Natural killer cell treated with Interleukin-12 subunit alpha and Interleukin-12 subunit beta and Interleukin-15 and Interleukin-18, amount 100 ng/mL, for 72 hours (primary cell): ENCODE measurements at regions not wholly inside any gene's neighbourhood (a gene's known extent, or its start where the extent isn't known, plus 50 kb on each side); places are given as distances from the start of the nearest gene placed in this dataset.
A peak's percentile ranks its signal among the peaks of the same experiment; 100 is the strongest.

Source experiments
- ATAC-seq, 2 donors: fragments of 150-1000 bp; cut with Tn5 transposase in 1 of 2; sonication (Bioruptor Pico), chemical (Tn5 transposase) in 1 of 2; 2 replicates each; pipeline ENCODE4 v1.10.0; 2021
- DNase-seq: peaks from one replicate; pipeline ENCODE4 v3.0.0; 2022; ENCODE audit warnings: low spot score
- H3K27ac Mint-ChIP-seq, 2 donors: 1 replicate in 1 of 2; 2 replicates in 1 of 2; pipeline ENCODE4 v1.8.0; 2022; ENCODE audit warnings: mixed read lengths in 2 of 2, mild to moderate bottlenecking in 1 of 2, moderate library complexity in 1 of 2
- H3K27me3 Mint-ChIP-seq, 2 donors: 1 replicate in 1 of 2; 2 replicates in 1 of 2; pipeline ENCODE4 v1.8.0; 2022; ENCODE audit warnings: mixed read lengths in 2 of 2
- H3K36me3 Mint-ChIP-seq: one replicate; pipeline ENCODE4 v1.8.0; 2022; ENCODE audit warnings: mixed read lengths
- H3K4me1 Mint-ChIP-seq, 2 donors: 1 replicate in 1 of 2; 2 replicates in 1 of 2; pipeline ENCODE4 v1.8.0; 2022; ENCODE audit warnings: low read depth in 2 of 2, mixed read lengths in 2 of 2, mild to moderate bottlenecking in 1 of 2
- H3K4me3 Mint-ChIP-seq: one replicate; pipeline ENCODE4 v1.8.0; 2022; ENCODE audit warnings: mixed read lengths
- H3K9me3 Mint-ChIP-seq: 2 replicates; pipeline ENCODE4 v1.8.0; 2022; ENCODE audit warnings: mixed read lengths

DNA sequence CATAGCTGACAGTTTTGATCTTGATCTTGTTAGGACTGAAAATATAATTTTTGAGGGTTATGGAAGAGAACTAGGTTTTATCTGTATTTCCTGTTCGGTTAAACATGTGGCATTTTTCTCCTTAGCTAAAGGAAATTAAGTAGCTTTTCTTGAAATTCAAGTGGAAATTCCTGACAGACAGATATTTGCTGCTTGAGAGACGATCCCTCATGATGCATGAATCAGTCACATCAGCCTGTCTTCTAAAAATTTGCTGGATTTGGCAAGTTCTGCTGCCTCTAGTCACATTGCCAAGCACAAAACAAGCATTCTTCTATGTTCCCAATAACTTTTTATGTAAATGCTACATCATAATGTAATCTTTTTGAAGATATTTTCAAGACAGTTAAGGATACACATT lies 201.8 kb upstream of the ATP5MC3 start:
- ATAC-seq: no peak
- H3K27me3 Mint-ChIP-seq: peaks cover 18 to 30% of the 10 kb centered on the region in 2 donors
- no peak overlapping the region for H3K4me3 Mint-ChIP-seq

DNA sequence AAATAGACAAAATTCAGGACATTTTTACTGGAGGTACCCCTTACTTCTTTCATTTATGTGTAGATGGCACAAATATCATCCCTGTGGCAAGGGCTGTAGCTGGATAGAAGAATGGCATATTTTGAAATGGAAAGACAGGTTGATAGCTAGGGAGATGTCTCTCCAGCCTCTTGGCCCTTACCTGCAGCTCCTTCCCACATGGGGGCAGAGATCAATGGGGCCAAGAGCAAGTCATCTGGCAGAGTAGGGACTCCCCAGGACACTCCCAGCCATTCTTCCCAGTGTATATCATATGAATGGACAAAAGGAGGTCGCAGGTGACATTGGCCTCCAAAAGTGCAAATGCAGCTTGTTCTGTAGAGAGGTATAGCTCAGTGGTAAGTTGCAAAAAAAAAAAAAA lies 192.2 kb upstream of the ATP5MC3 start:
- DNase-seq (no peak), ATAC-seq (no peak)
- H3K9me3 Mint-ChIP-seq: no peaks in the 10 kb centered on the region
- no peaks in the 10 kb centered on the region for H3K36me3 Mint-ChIP-seq
- H3K4me3 Mint-ChIP-seq: no peak overlapping the region
- no peak overlapping the region for H3K27ac Mint-ChIP-seq
- H3K4me1 Mint-ChIP-seq: no peaks in the 10 kb centered on the region
- H3K27me3 Mint-ChIP-seq: peaks cover 15 to 33% of the 10 kb centered on the region in 2 donors

More for the DNA sequence above, 201.8 kb upstream of the ATP5MC3 start:
- Mint-ChIP-seq H3K4me1 (no peaks in the 10 kb centered on the region), H3K27ac (no peak overlapping the region), H3K9me3 (peaks cover 15% of the 10 kb centered on the region), H3K36me3 (peaks cover 16% of the 10 kb centered on the region)
- no peak for DNase-seq

DNA sequence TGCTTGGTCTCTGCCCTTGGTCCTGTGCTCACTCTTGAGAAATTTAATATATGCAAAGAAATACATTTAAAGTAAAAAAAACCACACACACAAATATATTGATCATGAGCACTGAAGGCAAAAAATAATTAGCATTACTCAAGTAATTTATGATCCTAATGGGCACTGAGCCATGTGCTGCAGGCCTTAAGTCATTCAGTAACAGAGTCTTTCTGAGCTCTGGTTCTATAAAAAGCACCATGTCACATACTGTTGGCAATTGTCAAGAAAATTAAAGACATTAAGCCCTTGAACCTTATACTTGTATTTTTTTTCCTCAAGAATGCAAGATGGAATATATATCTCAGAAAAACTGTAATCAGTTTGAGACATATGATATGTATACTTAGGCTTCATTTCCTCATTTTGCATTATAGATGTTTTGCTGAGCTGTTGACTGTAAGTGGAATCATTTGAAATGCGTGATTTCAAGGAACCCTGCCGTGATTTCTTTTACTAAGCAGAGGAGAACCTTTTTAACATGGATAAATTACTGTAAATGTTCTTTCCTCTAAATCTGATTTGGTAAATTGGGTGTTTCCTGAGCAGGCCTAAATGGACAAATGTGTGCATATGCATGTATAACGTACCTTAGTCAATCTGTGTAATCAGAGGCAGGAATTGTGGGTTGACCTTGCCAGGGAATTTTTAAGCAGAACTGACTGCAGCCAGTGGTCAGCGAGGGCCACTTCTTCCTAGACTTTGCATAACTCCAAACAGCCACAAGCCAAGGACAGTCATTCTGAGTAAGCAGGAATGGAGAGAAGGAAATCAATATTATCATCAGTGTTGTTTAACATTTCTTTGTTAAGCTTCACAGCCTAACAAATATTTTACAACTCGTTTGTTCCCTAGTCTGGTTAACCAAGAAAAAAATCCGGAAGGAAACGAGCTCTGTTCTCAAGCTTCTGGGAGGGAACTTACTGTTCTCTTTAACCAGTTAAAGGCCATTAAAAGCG lies 191.5 kb upstream of the ATP5MC3 start:
- Mint-ChIP-seq H3K4me3 (no peak overlapping the region), H3K27me3 (peaks cover 14 to 29% of the 10 kb centered on the region in 2 donors), H3K36me3 (no peaks in the 10 kb centered on the region)

DNA sequence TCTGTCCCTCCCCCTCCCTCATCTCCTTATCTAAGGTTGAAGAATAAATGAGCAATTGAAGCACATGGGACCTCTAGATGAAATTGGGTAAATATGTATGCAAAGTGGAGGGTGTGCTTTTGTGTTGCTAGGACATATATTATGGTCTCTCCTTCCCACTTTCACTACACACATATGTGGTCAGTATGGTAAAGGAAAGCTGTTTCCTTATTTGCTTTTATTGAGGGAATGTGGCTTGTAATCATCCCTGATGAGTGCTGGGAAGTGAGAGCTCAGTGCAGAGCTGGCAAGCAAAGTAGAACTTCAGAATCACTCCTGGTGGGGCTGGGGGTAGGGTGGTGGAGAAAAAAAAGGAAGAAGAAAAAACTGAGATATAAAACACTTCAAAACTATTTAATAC lies 189.9 kb upstream of the ATP5MC3 start:
- DNase-seq: no peak
- no peak overlapping the region for H3K27ac Mint-ChIP-seq
- ATAC-seq: no peak
- no peaks in the 10 kb centered on the region for H3K4me1 Mint-ChIP-seq
- H3K4me3 Mint-ChIP-seq: no peak overlapping the region
- H3K9me3 Mint-ChIP-seq: no peaks in the 10 kb centered on the region
- H3K36me3 Mint-ChIP-seq: no peaks in the 10 kb centered on the region
- H3K27me3 Mint-ChIP-seq: peaks cover 8 to 17% of the 10 kb centered on the region in 2 donors

More for the DNA sequence above, 191.5 kb upstream of the ATP5MC3 start:
- no peak overlapping the region for H3K27ac Mint-ChIP-seq
- DNase-seq (no peak), ATAC-seq (no peak)
- H3K4me1 Mint-ChIP-seq: no peaks in the 10 kb centered on the region
- H3K9me3 Mint-ChIP-seq: no peaks in the 10 kb centered on the region

DNA sequence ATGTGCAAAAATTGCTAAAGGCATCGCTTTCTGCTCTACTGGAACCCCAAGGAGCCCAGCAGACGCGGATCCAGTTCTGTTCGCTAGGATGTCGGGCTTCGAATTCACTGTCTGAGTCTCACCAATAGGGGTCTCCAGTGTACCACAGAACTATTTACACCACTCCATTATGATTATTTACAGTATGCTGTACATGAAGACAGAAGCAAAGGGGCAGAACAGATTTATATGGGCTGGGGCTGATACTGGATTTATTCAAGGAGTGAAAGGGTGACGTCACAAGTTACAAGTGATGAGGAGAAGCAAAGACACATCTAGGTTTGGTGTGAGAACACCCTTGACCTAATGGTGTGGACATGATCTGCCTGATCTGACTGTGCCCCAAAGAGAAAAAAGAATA lies 185.3 kb upstream of the ATP5MC3 start:
- DNase-seq (no peak), ATAC-seq (peak in 1 of 2 donors; percentile 65)
- Mint-ChIP-seq H3K4me3 (no peak overlapping the region), H3K9me3 (no peaks in the 10 kb centered on the region), H3K27ac (no peak overlapping the region), H3K36me3 (no peaks in the 10 kb centered on the region), H3K4me1 (no peaks in the 10 kb centered on the region), H3K27me3 (peaks cover 23 to 41% of the 10 kb centered on the region in 2 donors)

DNA sequence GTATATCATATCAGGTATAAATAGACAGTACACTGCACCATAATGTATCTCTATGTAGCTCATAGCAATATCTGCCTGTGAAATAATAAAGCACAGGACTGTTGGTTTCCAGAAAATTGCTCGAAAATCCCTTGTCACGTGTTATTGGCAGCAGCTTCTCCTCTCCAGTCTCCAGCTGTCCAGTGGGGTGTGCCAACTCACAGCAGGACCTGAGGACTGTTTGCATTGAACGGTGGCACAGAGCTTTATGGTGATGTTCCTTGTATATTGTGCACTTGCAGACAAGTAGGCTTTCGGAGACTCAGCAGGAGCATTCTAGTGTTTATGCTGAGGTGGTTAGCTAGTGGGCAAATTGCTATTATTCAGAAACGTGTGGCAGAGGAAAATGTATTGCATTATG lies 182.2 kb upstream of the ATP5MC3 start:
- H3K27me3 Mint-ChIP-seq: peaks cover 27 to 54% of the 10 kb centered on the region in 2 donors
- H3K36me3 Mint-ChIP-seq: no peaks in the 10 kb centered on the region
- H3K4me3 Mint-ChIP-seq: no peak overlapping the region
- DNase-seq (no peak), ATAC-seq (no peak)
- no peaks in the 10 kb centered on the region for H3K9me3 Mint-ChIP-seq
- H3K4me1 Mint-ChIP-seq: no peaks in the 10 kb centered on the region
- no peak overlapping the region for H3K27ac Mint-ChIP-seq

DNA sequence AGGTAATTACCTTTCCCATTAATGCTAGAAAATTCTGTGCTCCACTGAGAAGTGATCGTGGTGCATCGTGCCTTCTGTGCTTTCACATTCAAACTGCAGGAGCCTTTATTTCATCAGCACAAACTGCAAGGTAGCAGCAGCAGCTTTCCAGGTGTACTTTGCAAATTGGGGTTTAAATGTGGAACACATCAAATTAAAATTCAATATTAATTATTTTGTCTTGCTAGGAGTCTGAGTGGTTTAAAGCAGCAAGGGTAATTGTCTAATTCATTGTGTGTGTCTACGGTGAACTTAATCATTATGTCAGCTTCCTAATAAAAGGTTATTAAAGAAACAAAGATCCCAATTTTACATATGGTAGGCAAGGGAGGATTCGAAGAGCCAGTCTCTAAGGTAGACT lies 180.8 kb upstream of the ATP5MC3 start:
- Mint-ChIP-seq H3K4me3 (no peak overlapping the region), H3K27me3 (peaks cover 31 to 66% of the 10 kb centered on the region in 2 donors), H3K27ac (no peak overlapping the region), H3K36me3 (no peaks in the 10 kb centered on the region), H3K4me1 (peaks cover 0 to 5% of the 10 kb centered on the region in 2 donors), H3K9me3 (no peaks in the 10 kb centered on the region)
- DNase-seq: no peak
- no peak for ATAC-seq

DNA sequence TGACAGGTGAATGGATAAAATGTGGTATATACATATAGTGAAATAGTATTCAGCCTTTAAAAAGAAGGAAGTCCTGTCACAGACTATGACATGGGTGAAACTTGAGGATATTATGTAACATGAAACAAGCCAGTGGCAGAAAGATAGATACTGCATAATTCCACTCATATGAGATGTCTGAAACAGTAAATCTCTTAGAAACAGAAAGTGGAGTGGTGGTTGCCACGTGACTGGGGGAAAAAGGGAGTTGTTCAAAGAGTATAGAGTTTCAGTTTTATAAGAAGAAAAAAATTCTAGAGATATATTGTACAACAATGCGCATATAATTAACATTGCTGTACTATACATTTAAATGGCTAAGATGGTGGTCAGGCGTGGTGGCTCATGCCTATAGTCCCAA lies 178.2 kb upstream of the ATP5MC3 start:
- Mint-ChIP-seq H3K9me3 (no peaks in the 10 kb centered on the region), H3K4me3 (no peak overlapping the region)
- no peak for DNase-seq

DNA sequence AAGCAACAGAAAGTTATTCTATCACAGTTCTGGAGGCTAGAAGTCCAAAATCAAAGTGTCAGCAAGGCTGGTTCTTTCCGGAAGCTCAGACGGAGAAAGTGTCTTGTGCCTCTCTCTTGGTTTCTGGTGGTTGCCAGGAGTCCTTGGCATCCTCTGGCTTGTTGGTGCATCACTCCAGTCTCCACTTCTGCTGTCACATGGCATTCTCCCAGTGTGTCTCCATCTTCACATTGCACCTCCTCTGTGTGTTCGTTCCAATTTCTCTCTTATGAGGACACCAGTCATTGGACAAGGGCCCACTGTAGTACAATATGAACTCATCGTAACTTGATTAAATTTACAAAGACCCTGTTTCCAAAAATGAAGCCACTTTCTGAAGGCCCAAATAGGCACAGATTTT lies 175.4 kb upstream of the ATP5MC3 start:
- DNase-seq (no peak), ATAC-seq (no peak)
- H3K4me3 Mint-ChIP-seq: no peak overlapping the region
- H3K27ac Mint-ChIP-seq: no peak overlapping the region
- no peaks in the 10 kb centered on the region for H3K9me3 Mint-ChIP-seq
- H3K36me3 Mint-ChIP-seq: no peaks in the 10 kb centered on the region
- peaks cover 34 to 60% of the 10 kb centered on the region in 2 donors for H3K27me3 Mint-ChIP-seq
- H3K4me1 Mint-ChIP-seq: peaks cover 0 to 5% of the 10 kb centered on the region in 2 donors

More for the DNA sequence above, 178.2 kb upstream of the ATP5MC3 start:
- Mint-ChIP-seq H3K27me3 (peaks cover 28 to 56% of the 10 kb centered on the region in 2 donors), H3K27ac (no peak overlapping the region), H3K36me3 (no peaks in the 10 kb centered on the region), H3K4me1 (peaks cover 0 to 5% of the 10 kb centered on the region in 2 donors)
- ATAC-seq: no peak

DNA sequence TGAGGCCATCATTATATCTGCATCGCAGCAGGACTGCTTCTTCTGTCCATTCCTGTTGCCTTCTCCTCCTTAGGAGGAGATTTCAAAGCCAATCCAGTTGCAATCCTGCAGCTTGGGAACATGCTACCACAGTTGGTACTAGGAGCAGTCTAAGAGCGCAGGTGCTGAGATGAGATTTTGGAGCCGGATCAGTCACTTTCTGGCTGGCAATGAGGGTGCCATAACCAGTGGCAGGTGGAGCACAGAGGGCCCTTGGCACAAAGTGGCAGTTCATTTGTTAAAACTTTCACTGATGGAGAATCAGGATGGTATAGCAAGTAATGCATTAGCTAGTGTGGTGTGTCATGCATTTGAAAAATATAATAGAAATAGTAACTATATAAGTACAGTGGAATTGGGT lies 173.7 kb upstream of the ATP5MC3 start:
- peaks cover 35 to 58% of the 10 kb centered on the region in 2 donors for H3K27me3 Mint-ChIP-seq
- H3K27ac Mint-ChIP-seq: no peak overlapping the region
- no peaks in the 10 kb centered on the region for H3K36me3 Mint-ChIP-seq
- ATAC-seq: no peak
- H3K9me3 Mint-ChIP-seq: no peaks in the 10 kb centered on the region
- peaks cover 0 to 5% of the 10 kb centered on the region in 2 donors for H3K4me1 Mint-ChIP-seq
- DNase-seq: no peak
- H3K4me3 Mint-ChIP-seq: no peak overlapping the region

DNA sequence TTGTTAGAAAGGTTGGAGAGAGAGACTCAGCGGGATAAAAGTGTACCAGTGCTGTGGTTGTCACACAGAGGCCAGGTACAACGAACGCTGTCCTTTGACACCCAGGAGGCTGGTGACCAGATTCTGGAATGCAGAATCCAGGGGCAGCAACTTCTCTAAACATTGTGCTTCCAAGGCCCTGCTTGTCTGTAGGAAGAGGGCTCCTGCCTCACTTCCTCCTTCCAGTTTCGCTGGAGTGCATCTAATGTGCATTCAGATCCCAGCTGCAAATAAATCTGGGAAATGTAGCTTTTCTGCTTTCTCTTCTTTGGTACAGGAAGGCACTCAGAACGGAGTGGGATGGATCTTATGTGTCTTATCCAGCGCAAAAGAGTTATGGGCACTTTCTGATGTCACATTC lies 171.8 kb upstream of the ATP5MC3 start:
- DNase-seq: no peak
- Mint-ChIP-seq H3K36me3 (no peaks in the 10 kb centered on the region), H3K27ac (no peak overlapping the region), H3K4me1 (peaks cover 0 to 5% of the 10 kb centered on the region in 2 donors), H3K4me3 (no peak overlapping the region), H3K9me3 (no peaks in the 10 kb centered on the region), H3K27me3 (peaks cover 40 to 50% of the 10 kb centered on the region in 2 donors)
- no peak for ATAC-seq

DNA sequence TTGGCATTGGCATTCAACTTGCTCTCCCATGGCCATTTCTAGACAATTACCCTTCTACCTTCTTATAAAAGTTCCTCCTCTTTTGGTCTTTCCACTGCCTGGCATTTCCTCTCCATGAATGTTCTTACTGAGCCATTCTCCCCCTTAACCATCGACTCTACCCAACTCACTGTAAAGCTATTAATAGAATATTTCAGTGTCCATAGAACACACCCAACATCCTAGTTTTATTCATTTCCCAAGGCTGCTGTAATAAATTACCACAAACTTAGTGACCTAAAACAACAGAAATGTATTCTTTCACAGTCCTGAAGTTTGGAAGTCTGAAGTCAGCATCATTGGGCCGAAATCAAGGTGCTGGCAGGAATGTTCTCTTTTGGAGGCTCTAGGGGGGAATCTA lies 170.0 kb upstream of the ATP5MC3 start:
- H3K4me1 Mint-ChIP-seq: no peaks in the 10 kb centered on the region
- no peaks in the 10 kb centered on the region for H3K9me3 Mint-ChIP-seq
- H3K27me3 Mint-ChIP-seq: peaks cover 42 to 52% of the 10 kb centered on the region in 2 donors
- ATAC-seq: no peak
- no peak overlapping the region for H3K4me3 Mint-ChIP-seq
- H3K27ac Mint-ChIP-seq: no peak overlapping the region
- H3K36me3 Mint-ChIP-seq: no peaks in the 10 kb centered on the region
- DNase-seq: no peak

DNA sequence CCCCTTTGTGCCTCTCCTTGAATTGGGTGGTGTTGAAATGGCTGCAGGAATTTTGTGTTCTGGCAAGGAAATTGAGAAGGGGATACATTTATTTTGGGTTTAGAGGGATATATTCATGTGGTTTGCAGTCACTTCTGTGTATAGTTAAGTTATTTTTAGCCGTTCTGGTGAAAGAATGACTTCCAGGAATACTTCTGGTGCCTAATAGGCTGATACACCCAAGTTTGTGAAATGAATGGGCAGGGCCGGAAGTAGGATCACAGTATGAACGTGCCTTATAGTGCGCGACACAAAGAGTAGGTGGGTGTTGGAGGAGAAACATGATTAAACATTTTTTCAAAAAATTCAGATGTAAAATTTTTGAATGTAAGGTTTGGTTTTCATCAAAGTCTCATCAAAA lies 168.6 kb upstream of the ATP5MC3 start:
- Mint-ChIP-seq H3K27ac (no peak overlapping the region), H3K4me1 (no peaks in the 10 kb centered on the region), H3K27me3 (peaks cover 43 to 56% of the 10 kb centered on the region in 2 donors), H3K4me3 (no peak overlapping the region), H3K9me3 (no peaks in the 10 kb centered on the region), H3K36me3 (no peaks in the 10 kb centered on the region)
- DNase-seq (no peak), ATAC-seq (no peak)

DNA sequence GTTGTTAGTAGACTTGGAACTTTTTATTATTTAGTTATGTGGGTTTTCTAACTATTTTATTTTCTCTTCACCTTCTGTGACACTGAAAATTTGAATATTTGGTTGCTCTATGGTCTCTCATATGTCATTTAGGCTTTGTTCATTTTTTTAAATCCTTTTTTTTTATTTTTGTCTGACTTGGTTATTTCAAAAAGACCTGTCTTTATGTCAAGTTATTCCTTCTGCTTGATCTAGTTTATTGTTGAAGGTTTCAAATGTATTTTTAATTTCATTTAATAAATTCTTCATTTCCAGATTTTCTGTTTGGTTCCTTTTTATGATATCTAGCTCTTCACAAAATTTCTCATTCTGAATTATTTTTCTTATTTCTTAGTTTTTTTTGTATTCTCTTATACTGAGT lies 160.6 kb upstream of the ATP5MC3 start:
- H3K9me3 Mint-ChIP-seq: peaks cover 10% of the 10 kb centered on the region
- H3K4me3 Mint-ChIP-seq: no peak overlapping the region
- peaks cover 25 to 40% of the 10 kb centered on the region in 2 donors for H3K27me3 Mint-ChIP-seq
- DNase-seq (no peak), ATAC-seq (no peak)
- no peaks in the 10 kb centered on the region for H3K4me1 Mint-ChIP-seq
- H3K27ac Mint-ChIP-seq: no peak overlapping the region
- peaks cover 17% of the 10 kb centered on the region for H3K36me3 Mint-ChIP-seq
